PC-3 (cell line): ENCODE measurements at regions not wholly inside any gene's neighbourhood (a gene's known extent, or its start where the extent isn't known, plus 50 kb on each side); places are given as distances from the start of the nearest gene placed in this dataset.
A peak's percentile ranks its signal among the peaks of the same experiment; 100 is the strongest.

Experiments
- ATAC-seq: fragments of 200-7000 bp; cut with Tn5 transposase; 2 replicates; pipeline ENCODE4 v1.9.1; 2020; ENCODE audit warnings: mild to moderate bottlenecking, moderate library complexity
- BruUV-seq: library from RNA; stranded (reverse); fragments of 400-500 nt; replicated peaks from 2 replicates; lab custom pipeline; 2021; lab: Mats Ljungman, UMichigan
- CTCF ChIA-PET: fragments of 300-600 bp; sonication (Branson Sonifier 250); formaldehyde crosslinking; loops from one replicate; lab custom pipeline; 2022; ENCODE audit warnings: antibody characterized with exemption; lab: Charles Lee
- POLR2A ChIA-PET: fragments of 300-600 bp; sonication (Branson Sonifier 250); formaldehyde crosslinking; loops from one replicate; lab custom pipeline; 2022; ENCODE audit warnings: antibody characterized with exemption; ENCODE audit not compliant: unreplicated experiment; lab: Charles Lee
- DNase-seq: peaks from one replicate; pipeline ENCODE4 v3.0.0-alpha.2; 2015
- H2AFZ ChIP-seq: fragments of 300-600 bp; sonication (generic); 2 replicates; pipeline ENCODE4 v1.6.0; 2016; ENCODE audit warnings: antibody characterized with exemption, low read length
- H3F3A ChIP-seq: fragments of 300-600 bp; sonication (generic); one replicate; pipeline ENCODE4 v1.6.0; 2017; ENCODE audit warnings: antibody characterized with exemption, low read length, control low read depth, mild to moderate bottlenecking; ENCODE audit not compliant: unreplicated experiment
- H3K27ac ChIP-seq: fragments of 300-600 bp; sonication (generic); 2 replicates; pipeline ENCODE4 v1.5.1; 2016; ENCODE audit warnings: mild to moderate bottlenecking, low read length
- H3K27me3 ChIP-seq: fragments of 300-600 bp; sonication (generic); 2 replicates; pipeline ENCODE4 v1.6.1; 2016; ENCODE audit warnings: low read length, mixed read lengths
- H3K36me3 ChIP-seq: fragments of 300-600 bp; sonication (generic); 2 replicates; pipeline ENCODE4 v1.6.1; 2016; ENCODE audit warnings: low read depth, mixed run types, low read length, mixed read lengths
- H3K4me1 ChIP-seq: fragments of 300-600 bp; sonication (generic); 2 replicates; pipeline ENCODE4 v1.5.1; 2016; ENCODE audit warnings: low read length; ENCODE audit not compliant: insufficient read depth
- H3K4me2 ChIP-seq: fragments of 300-600 bp; sonication (generic); 2 replicates; pipeline ENCODE4 v1.6.0; 2016; ENCODE audit warnings: low read length
- H3K4me3 ChIP-seq: fragments of 300-600 bp; sonication (generic); 2 replicates; pipeline ENCODE4 v1.5.1; 2016; ENCODE audit warnings: mild to moderate bottlenecking, low read length, mixed read lengths
- H3K79me2 ChIP-seq: fragments of 300-600 bp; sonication (generic); 2 replicates; pipeline ENCODE4 v1.6.1; 2017; ENCODE audit warnings: low read length, mixed read lengths
- H3K9ac ChIP-seq: fragments of 300-600 bp; sonication (generic); 2 replicates; pipeline ENCODE4 v1.6.0; 2016; ENCODE audit warnings: mild to moderate bottlenecking, low read length
- H3K9me2 ChIP-seq: fragments of 300-600 bp; sonication (generic); replicated peaks from 2 replicates; pipeline ENCODE4 v1.6.1; 2016; ENCODE audit warnings: mixed run types, low read length, mixed read lengths
- H3K9me3 ChIP-seq: fragments of 300-600 bp; sonication (generic); 2 replicates; pipeline ENCODE4 v1.6.1; 2016; ENCODE audit warnings: low read length, mixed read lengths
- H4K20me1 ChIP-seq: fragments of 300-600 bp; sonication (generic); 2 replicates; pipeline ENCODE4 v1.6.1; 2016; ENCODE audit warnings: low read length, mixed read lengths
- EZH2 ChIP-seq: fragments of 300-600 bp; sonication (generic); IDR thresholded peaks from one replicate; pipeline ENCODE4 v1.6.1; 2017; ENCODE audit warnings: antibody characterized with exemption, mild to moderate bottlenecking, low read length; ENCODE audit not compliant: unreplicated experiment
- EZH2phosphoT487 ChIP-seq: fragments of 300-600 bp; sonication (generic); IDR thresholded peaks from 2 replicates; pipeline ENCODE4 v1.6.1; 2018; ENCODE audit warnings: mild to moderate bottlenecking, antibody characterized with exemption, low read length, borderline replicate concordance
- intact Hi-C: fragments of 100-400 bp; cut with micrococcal nuclease; formaldehyde crosslinking; loops from 2 replicates; pipeline ENCODE4 v1.9.0; 2023
- TF ChIP-seq, protein P1 (sequence below): fragments of 300-600 bp; sonication (generic); conservative IDR thresholded peaks from 2 replicates; pipeline ENCODE4 v1.5.1; 2017; ENCODE audit warnings: antibody characterized with exemption, low read depth, mild to moderate bottlenecking, low read length

DNA sequence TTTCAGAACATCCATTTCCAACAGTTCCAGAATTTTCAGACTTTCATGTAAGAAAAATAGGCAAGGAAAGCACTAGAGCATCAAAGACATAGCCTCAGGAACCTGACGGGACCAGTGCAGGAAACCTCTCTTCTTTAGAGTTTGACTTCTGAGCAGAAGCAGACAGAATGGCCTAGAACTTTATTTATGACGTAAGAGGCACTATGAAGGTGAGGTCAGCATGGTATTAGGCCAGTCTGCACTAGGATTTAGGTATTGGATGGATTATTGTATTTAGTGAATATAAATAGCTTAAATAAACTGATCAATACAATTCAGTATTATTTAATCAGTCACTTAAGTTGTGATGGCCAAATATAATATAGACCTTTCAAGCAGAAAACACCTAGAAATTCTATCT is 117.6 kb downstream of the CYRIA start:
- Histone ChIP-seq H3K9me3 (no peaks in the 10 kb centered on the region), H3K9me2 (no peaks in the 10 kb centered on the region), H3K79me2 (no peaks in the 10 kb centered on the region), H3K4me1 (no peaks in the 10 kb centered on the region), H3K36me3 (no peaks in the 10 kb centered on the region), H3K9ac (no peak overlapping the region), H2AFZ (no peak overlapping the region), H4K20me1 (no peaks in the 10 kb centered on the region), H3K27ac (no peak overlapping the region), H3F3A (no peaks in the 10 kb centered on the region), H3K4me3 (no peak overlapping the region), H3K27me3 (no peaks in the 10 kb centered on the region), H3K4me2 (no peak overlapping the region)
- no TSS peak for BruUV-seq
- ATAC-seq (no peak), DNase-seq (no peak)
- intact Hi-C loops, result no loop called here
- ChIA-PET POLR2A (no interaction called here), CTCF (no interaction called here)
- TF ChIP-seq EZH2phosphoT487, result no peak
- TF ChIP-seq, protein P1, sequence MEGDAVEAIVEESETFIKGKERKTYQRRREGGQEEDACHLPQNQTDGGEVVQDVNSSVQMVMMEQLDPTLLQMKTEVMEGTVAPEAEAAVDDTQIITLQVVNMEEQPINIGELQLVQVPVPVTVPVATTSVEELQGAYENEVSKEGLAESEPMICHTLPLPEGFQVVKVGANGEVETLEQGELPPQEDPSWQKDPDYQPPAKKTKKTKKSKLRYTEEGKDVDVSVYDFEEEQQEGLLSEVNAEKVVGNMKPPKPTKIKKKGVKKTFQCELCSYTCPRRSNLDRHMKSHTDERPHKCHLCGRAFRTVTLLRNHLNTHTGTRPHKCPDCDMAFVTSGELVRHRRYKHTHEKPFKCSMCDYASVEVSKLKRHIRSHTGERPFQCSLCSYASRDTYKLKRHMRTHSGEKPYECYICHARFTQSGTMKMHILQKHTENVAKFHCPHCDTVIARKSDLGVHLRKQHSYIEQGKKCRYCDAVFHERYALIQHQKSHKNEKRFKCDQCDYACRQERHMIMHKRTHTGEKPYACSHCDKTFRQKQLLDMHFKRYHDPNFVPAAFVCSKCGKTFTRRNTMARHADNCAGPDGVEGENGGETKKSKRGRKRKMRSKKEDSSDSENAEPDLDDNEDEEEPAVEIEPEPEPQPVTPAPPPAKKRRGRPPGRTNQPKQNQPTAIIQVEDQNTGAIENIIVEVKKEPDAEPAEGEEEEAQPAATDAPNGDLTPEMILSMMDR, result no peak
- no peak for TF ChIP-seq EZH2

DNA sequence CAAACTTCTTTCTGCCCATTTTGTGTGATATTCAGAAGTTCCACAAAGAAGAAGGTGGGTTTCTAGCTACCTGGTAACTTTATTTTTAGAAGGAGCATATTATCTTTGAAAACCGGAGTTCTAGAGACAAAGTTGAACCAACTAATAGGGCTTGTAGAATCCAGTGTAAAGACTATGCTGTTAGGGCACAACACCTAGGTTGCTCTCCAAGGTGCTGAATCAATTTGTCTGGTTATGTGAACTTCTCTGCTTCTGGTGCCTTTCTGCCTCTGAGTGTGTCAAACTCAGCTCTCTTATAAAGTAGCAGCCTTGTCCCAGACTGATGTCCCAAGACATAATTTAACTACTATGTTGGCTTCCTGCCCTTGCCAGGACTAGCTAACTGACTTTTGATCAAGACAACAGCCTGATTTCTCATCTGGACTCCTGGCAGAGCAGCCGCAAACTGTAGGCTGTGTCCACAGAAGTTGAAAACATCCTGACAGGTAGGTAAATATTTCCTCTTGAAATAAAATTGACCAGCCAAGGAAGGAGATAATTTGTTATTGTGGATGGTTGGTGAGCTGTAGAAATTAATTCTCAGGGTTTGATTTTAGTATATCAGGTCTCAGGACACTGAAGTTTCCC is 119.4 kb downstream of the CYRIA start:
- no TSS peak for BruUV-seq
- intact Hi-C loops, result no loop called here
- H3K9me2 ChIP-seq, result no peaks in the 10 kb centered on the region
- no peaks in the 10 kb centered on the region for H3K27me3 ChIP-seq
- H3F3A ChIP-seq, result no peaks in the 10 kb centered on the region
- no peak overlapping the region for H3K4me3 ChIP-seq
- H3K9ac ChIP-seq, result no peak overlapping the region
- H2AFZ ChIP-seq, result no peak overlapping the region
- H3K79me2 ChIP-seq, result no peaks in the 10 kb centered on the region
- no peaks in the 10 kb centered on the region for H3K36me3 ChIP-seq
- no peaks in the 10 kb centered on the region for H3K4me1 ChIP-seq
- ATAC-seq (no peak), DNase-seq (peak; percentile 48)
- no peaks in the 10 kb centered on the region for H3K9me3 ChIP-seq
- no peak overlapping the region for H3K27ac ChIP-seq
- TF ChIP-seq EZH2phosphoT487 (no peak), EZH2 (no peak)
- TF ChIP-seq, protein P1, result no peak
- CTCF ChIA-PET, result no interaction called here
- H4K20me1 ChIP-seq, result no peaks in the 10 kb centered on the region
- no peak overlapping the region for H3K4me2 ChIP-seq
- POLR2A ChIA-PET, result no interaction called here

DNA sequence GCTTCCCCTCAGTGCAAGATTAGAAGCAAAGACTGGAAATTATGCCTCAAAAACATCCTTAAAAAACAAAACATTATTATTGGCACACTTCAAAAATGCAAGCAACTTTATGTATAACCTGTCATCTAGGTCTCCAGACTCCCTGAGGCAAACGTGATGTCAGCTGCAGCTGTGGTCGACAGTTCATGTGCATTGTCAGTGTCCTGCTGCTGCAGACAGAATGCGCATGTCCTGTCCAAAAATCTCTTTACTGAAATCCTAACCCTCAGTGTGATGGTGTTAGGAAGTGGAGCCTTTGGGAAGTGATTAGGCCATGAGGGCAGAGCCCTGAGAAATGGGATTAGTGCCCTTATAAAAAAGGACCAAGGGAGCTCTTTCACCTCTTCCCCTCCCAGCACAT is 126.9 kb downstream of the CYRIA start:
- ATAC-seq (no peak), DNase-seq (no peak)
- ChIA-PET CTCF (no interaction called here), POLR2A (no interaction called here)
- intact Hi-C loops, result no loop called here
- H3F3A ChIP-seq, result no peaks in the 10 kb centered on the region
- H3K9ac ChIP-seq, result no peak overlapping the region
- no peaks in the 10 kb centered on the region; the same call in 1 of the 2 replicates for H3K9me3 ChIP-seq
- no peak overlapping the region for H3K27ac ChIP-seq
- H3K9me2 ChIP-seq, result no peaks in the 10 kb centered on the region
- H3K27me3 ChIP-seq, result no peaks in the 10 kb centered on the region
- BruUV-seq, result no TSS peak
- H2AFZ ChIP-seq, result no peak overlapping the region
- no peaks in the 10 kb centered on the region for H3K36me3 ChIP-seq
- H3K79me2 ChIP-seq, result no peaks in the 10 kb centered on the region
- H3K4me1 ChIP-seq, result no peaks in the 10 kb centered on the region
- no peak overlapping the region for H3K4me2 ChIP-seq
- TF ChIP-seq, protein P1, result no peak
- no peak for TF ChIP-seq EZH2phosphoT487
- no peak for TF ChIP-seq EZH2
- H4K20me1 ChIP-seq, result no peaks in the 10 kb centered on the region
- H3K4me3 ChIP-seq, result no peak overlapping the region
